ENCODE measurements at regions not wholly inside any gene's neighbourhood (a gene's known extent, or its start where the extent isn't known, plus 50 kb on each side); places are given as distances from the start of the nearest gene placed in this dataset.
"Not testable (repeated sequence)": the region's sequence is repeated elsewhere in the genome, so short reads cannot be mapped to it uniquely, and the experiment has no call there.

GRCh38 chr4:86413426-86413825, 53.6 kb upstream of the MAPK10 start:
- not testable (repeated sequence) for DNase-seq

DNA sequence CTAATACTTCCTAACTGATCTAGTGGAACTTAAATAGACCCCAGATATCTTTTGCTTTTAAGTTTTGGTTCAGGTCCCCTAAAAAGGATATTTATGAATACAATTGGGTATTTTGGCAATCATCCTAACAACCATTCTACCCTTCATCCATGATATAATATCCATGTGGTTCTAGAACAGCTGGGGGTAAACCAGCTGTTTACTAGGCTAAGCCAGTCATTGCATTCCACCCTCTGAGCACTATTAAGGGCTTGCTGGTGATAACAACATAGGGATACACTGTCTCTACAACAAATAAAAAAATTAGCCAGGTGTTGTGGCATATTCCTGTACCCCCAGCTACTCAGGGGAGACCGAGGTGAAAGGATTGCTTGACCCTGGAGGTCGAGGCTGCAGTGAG, 54.8 kb upstream of the MAPK10 start:
- DNase-seq: no peak

DNA sequence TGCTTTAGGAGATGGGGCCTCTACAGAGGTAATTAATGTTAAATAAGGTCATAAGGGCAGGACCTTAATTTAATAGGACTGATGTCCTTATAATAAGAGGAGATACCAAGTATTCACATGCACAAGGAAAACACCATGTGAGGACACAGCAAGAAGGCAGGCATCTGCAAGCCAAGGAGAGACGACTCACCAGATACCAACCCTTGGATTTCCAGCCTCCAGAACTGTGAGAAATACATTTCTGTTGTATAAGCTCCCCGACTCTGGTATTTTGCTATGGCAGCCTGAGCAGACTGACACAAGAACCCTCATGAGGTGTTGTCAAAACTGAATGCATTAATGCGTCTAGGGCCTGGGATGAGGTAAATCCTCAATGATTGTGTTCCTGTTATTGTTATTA, 56.2 kb upstream of the MAPK10 start:
- DNase-seq: no peak

- DNase-seq: no peak
These were observed 61.6 kb upstream of the MAPK10 start for GRCh38 chr4:86421461-86421860.

GRCh38 chr4:86431543-86432116, 71.8 kb upstream of the MAPK10 start:
- no peak for DNase-seq

- no peak for DNase-seq
These were observed 72.8 kb upstream of the MAPK10 start for GRCh38 chr4:86432559-86433134.

- no peak for DNase-seq
These were observed 79.4 kb upstream of the MAPK10 start for GRCh38 chr4:86439293-86439692.

- no peak for DNase-seq
These were observed 81.5 kb upstream of the MAPK10 start for GRCh38 chr4:86441175-86441936.

DNA sequence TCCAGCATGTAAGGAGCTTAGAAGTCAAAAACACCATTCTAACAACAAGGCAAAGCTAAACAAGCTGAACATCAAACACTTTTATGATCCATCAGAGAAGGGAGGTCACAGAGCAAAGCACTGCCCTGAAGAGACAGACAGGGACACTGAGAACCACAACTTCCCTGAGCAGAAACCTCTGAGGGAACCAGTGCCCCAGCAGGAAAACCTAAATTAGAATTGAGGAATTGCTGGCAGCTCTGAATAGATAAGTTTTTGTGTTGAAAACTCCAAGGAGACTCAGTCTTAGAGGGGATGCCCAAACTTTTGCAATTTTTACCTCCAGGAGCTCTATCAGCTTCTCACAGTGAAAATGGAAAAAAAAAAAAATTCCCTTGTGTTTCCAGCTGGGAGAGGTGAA, 83.0 kb upstream of the MAPK10 start:
- DNase-seq: no peak

GRCh38 chr4:86443495-86443894, 83.6 kb upstream of the MAPK10 start:
- no peak for DNase-seq

DNA sequence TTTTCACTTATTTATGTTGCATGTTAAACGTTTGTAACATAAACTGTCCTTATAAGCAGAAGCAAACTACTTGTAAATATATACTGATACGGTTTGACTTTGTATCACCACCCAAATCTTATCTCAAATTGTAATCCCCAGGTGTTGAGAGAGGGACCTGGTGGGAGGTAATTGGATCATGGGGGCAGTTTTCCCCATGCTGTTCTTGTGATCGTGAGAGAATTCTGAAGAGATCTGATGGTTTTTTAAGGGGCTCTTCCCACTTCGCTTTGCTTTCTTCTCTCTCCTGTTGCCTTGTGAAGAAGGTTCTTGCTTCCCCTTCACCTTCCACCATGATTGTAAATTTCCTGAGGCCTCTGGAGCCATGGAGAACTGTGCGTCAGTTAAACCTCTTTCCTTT, 87.1 kb upstream of the MAPK10 start:
- no peak for DNase-seq

DNA sequence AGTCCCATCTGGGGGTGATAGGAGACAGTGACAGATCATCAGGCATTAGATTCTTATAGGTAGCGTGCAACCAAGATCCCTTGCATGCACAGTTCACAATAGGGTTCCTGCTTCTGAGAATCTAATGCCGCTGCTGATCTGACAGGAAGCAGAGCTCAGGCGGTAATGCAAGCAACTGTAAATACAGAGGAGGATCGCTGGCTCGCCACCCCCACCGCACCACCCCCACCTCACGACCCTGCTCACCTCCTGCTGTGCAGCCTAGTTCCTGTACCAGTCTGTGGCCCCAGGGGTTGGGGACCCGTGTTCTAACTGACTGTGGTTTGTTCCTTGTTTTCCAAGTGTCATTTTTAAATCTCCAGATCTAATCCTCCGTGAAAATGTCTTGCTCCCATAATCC, 89.0 kb upstream of the MAPK10 start:
- DNase-seq: no peak

DNA sequence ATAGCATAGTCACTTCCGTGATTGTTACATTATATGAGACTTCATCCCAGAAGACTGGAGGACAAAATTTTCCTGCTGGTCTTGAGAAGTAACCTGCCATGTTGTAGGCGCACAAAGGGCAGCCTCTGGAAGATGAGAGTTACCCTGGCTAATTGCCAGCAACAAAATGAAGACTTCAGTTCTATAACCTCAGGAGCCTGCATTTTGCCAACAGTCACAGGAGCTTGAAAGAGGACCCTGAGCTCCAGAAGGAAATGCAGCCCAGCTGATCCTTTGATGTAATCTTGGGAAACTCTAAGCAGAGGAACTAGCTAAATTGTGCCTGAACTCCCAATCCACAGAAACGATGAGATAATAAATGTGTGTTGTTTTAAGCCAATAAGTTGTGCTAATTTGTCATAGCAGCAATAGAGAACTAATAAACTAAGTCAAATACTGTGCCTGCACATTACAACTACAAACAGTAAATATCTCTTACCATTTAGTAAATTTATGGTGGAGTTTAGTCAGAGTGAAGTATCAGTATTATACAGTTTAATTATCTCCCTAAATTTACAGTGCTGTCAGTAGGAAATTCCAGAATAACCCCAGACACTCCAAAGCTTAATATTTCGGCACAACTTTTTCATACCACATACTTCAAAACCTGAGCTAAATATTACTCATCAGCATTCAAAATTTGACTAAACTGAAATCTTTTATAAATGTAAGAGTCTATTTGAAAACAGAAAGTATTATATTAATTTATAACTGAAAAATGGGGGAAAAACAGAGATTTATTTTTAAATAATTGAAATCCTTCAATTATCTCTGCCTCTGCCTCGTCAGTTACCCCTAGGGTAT, 90.1 kb upstream of the MAPK10 start:
- no peak for DNase-seq

DNA sequence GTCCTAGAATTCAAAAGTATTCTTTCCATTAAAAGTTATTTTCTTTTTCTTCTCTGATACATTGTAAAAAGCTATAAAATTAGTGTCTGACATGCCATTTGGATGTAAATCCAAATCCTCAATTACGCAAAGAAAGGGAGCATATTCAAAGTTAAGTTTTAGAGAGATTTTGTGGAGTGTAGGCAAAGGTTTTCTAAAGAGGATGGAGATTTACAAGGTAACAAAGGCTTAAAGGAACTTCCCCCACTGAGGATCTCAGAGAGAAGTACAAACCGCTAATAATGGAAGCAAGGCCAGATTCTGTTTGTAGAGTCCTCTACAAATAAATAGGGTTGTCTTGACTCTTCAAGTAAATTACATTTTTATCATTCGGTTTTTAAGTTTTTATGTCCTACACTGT, 91.0 kb upstream of the MAPK10 start:
- no peak for DNase-seq

DNA sequence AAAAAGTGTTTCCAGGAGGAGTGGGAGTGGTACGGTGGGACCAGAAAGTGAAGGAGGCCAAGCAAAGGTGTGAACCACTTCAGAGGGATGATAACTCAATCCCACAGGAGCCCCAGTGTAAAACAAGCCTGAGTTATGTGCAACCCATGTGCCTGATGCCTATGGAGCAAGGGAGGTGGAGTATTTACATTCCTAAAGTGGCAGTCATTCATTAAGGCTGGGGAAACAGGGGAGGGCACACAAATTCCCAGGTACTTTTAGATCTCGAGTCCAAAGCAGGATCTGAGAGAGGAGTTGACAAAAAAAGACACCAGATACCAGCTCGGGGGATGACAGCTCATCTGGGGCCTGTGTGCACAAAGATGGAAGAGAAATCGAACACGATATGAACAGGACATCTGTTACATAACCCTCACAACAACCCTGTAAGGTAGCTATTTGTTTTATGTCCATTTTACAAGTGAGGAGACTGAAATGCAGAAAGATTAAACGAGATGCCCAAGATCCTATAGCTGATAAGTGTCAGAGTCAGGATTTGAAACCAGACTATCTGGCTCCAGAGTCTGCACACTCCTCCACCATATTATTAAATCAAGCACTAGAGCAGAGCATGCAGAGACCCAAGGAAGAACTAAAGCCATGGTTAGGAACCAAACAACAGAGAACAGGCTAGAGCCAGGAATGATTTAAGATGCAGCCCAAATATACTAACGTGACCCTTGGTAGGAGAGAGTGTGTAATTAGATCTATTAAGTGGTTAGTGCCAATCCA, 91.9 kb upstream of the MAPK10 start:
- no peak for DNase-seq

DNA sequence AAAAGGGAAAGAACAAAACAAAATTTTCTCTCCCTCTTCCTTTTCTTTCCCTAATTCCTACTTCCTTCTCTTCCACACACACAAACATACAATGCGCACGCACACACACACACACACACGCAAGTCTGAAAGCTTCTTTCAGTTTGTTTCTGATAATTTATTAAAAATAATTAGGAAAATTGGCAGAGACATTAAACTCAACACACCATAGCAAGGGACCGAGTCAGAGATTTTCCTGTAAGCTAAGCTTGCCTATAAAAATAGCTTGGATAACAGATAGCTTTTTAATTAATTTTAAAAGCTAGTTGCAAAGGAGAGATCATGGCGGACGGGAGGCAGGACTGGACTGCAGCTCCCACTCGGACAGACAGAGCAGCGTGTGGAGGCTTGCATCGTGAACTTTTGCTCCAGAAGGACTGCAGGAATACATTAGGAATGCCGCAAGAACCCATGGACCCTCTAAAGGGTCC, 92.6 kb upstream of the MAPK10 start:
- DNase-seq: no peak

GRCh38 chr4:86452924-86453531, 93.2 kb upstream of the MAPK10 start:
- DNase-seq: no peak

DNA sequence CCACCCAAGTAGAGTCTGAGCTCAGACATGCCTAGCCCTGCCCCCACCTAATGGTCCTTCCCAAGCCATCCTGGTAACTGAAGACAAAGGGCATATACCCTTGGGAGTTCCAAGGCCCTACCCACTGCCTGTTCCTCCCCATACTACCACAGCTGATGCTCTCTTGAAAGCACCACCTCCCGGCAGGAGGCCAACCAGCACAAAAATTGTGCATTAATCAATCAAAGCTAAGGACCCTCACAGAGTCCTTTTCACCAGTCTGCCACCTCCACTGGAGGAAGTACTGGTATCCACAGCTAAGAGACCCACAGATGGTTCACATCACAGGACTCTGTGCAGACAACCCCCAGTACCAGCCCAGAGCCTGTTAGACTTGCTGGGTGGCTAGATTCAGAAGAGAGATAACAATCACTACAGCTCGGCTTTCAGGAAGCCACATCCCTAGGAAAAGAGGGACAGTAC, 93.8 kb upstream of the MAPK10 start:
- not testable (repeated sequence) for DNase-seq

DNA sequence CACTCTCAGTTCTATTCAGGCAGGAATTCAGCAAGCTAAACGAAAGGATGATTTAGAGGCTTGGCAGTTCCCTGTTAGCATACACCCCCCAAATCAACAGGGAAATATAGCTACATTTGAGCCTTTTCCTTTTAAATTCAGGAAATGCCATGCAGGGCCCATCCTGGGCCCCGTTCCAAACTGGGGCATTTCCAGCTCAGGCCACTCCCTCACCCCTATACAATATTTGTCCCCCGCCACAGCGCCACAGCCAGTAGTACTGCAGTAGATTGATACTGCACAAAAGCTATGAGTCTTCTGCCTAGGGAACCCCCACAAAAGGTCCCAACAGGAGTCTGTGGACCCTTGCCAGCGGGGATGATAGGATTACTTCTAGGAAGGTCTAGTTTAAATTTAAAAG, 102.0 kb upstream of the MAPK10 start:
- no peak for DNase-seq

DNA sequence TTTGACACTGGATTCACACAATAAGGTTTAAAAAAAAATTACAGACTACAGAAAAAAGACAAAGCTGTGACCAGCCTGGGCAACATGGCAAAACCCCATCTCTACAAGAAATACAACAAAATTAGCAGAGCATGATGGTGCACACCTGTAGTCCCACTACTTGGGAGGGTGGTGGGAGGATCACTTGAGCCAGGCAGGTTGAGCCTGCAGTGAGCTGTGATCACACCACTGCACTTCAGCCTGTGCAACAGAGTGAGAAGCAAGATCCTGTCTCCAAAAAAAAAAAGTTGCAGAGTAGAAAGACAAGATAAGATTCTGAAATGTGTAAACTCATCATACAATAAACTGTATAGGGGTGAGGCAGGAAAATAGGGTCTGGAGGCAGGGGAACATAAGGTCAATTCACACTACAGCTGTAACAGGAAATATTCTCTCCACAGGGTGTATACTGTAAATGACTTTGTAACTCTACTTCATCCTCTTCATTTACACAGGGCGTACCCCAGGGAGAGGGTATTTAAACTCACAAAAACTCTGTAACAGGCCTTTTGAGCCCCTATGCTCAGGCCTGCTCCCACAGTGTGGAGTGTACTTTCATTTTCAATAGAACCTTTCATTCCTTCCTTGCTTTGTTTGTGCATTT, 112.6 kb upstream of the MAPK10 start:
- DNase-seq: no peak

DNA sequence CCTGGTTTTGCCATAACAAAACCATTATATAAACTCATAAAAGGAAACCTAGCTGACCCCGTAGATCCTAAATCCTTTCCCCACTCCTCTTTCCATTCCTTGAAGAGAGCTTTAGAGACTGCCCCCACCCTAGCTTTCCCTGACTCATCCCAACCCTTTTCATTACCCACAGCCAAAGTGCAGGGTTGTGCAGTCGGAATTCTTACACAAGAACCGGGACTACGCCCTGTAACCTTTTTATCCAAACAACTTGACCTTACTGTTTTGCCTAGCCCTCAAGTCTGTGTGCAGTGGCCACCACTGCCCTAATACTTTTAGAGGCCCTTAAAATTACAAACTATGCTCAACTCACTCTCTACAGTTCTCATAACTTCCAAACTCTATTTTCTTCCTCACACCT, 116.0 kb upstream of the PTPN13 start:
- DNase-seq: not testable (repeated sequence)

DNA sequence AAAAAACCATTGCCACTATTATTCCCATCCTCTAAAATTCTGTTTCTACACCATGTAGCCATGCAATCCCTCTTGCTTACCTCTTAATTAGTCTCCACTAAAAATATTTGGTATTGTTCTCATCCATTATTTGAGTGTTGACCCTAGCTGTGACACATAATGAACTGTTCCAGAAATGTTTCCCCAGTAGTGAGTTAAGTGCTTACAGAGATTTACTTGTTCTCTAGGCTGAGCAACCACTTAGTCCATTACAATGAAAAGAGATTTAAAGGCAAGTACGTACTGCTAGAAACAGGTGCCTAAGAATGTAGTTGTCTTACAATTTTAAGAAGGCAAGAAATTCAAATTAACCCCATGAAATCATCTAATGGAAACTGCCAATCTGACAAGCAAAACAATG, 112.7 kb upstream of the PTPN13 start:
- DNase-seq: no peak
